Suppressor macrophage treated with lipopolysaccharide for 4 hours (primary cell): ENCODE measurements at regions not wholly inside any gene's neighbourhood (a gene's known extent, or its start where the extent isn't known, plus 50 kb on each side); places are given as distances from the start of the nearest gene placed in this dataset.
A peak's percentile ranks its signal among the peaks of the same experiment; 100 is the strongest.

Source experiments
- DNase-seq: peaks from one replicate; pipeline ENCODE4 v3.0.0-alpha.2; 2020

- no peak for DNase-seq
Measured at GRCh38 chr12:77560714-77561113, 270.0 kb upstream of the NAV3 start.

DNA sequence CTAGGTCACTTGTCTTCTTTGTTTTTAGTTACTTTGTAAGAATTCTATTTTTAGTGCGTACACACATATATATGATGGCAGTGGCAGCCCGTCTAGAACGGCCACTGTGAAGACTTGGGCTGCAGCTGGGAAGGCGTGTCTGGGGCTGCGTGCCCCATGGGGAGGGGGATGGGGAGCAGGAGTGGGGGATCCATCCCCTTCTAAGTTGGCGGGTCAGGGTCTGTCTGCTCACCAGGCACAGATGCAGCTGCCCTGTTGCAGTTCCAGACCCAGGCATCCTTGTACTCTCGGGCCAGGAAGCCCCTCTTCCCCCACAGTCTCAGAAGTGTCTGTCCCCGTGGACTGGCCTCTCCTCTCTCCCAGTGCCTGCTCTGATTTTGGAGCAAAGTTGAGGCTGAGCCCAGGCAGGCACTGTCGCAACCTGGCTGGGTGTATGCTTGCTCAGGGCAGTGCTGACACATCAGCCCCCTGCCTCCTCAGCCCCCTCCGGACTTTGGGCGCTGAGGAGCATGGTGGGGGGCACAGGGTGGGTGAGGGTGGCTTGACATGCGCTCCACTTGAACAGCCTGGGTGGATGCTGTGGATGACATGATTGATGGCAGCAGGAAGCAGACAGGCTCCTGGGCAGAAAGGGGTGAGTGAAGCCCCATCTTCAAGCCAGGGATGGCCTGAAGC lies 271.2 kb upstream of the NAV3 start:
- DNase-seq, result no peak

- no peak for DNase-seq
Measured at GRCh38 chr12:77555074-77555473, 275.6 kb upstream of the NAV3 start.

- DNase-seq, result no peak
Measured at GRCh38 chr12:77553976-77554619, 276.6 kb upstream of the NAV3 start.

GRCh38 chr12:77549383-77550128 lies 281.1 kb upstream of the NAV3 start:
- DNase-seq, result no peak

DNA sequence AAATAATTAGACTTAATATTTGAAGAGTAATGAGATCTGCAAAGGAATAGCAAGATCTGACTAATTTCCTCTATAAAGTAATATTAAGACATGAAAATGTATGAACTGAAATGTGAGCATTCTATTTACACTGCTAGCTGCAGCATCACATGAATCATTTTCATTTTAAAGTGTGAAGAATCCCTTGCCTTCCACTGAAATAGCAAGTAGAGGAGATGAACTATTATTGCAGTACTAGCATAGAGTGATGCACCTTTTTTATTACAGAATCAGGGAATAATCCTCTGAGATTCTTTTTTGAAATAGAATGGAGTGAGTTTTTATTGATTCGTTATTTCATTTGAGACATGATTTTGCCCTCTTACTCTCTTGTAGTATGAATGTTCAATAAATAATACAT lies 281.9 kb upstream of the NAV3 start:
- DNase-seq, result no peak

DNA sequence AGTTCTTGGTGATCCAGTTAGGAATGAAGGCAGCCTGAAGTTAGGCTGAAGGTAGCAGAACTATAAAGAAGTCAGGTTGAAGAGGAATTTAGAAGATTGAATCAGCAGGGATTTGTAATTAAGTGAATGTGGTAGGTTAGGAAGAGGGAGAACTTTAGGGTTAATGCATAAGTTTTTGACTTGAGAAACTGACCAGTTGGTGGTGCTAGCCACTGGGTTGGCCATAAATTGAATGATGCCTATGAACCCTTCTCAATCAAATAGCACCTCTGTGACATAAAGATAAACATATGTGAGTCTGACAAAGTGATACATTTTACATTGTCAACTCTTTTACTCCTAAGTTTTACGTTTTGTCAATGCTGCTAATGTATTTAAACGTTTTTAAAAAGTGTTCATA lies 290.6 kb upstream of the NAV3 start:
- no peak for DNase-seq

DNA sequence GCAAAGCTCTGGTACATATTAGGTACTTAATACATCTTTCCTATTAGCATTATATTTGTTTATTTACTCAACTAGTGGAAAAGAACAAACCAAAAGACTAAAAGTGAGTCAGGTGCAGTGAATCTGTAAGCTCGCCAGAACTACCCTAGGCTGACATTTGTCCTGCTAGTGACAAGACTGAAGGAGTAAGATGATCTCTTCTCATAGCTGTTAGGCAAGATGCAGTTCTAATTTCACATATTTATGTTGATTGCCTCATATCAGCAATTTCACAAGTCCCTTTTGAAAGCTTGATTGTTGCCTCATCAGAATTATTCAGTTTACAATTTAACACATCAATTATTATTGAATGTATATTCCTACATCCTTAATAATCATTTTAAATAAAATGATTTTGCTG lies 293.0 kb upstream of the NAV3 start:
- DNase-seq, result peak; percentile 1

- no peak for DNase-seq
Measured at GRCh38 chr12:77535734-77536133, 295.0 kb upstream of the NAV3 start.

- DNase-seq, result no peak
Measured at GRCh38 chr12:77531912-77532311, 298.8 kb upstream of the NAV3 start.

DNA sequence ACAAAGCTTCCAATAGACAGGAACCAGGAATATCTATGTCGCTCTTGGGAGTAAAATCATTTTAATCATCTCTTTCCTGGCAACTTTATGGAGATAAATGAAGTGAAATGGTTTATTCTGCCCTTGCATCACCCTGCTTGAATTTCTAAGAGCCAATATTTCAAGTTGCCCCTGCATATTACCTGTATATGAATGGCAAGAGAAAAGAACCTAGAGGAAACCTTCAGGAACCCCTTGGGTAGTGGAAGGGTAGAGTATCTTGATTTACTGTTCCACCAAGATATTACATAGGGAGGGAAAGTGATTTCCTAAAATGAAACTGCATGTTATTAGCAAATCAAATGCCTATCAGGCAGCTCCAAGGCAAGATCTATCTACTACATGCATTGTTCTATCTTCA lies 308.4 kb upstream of the NAV3 start:
- no peak for DNase-seq

DNA sequence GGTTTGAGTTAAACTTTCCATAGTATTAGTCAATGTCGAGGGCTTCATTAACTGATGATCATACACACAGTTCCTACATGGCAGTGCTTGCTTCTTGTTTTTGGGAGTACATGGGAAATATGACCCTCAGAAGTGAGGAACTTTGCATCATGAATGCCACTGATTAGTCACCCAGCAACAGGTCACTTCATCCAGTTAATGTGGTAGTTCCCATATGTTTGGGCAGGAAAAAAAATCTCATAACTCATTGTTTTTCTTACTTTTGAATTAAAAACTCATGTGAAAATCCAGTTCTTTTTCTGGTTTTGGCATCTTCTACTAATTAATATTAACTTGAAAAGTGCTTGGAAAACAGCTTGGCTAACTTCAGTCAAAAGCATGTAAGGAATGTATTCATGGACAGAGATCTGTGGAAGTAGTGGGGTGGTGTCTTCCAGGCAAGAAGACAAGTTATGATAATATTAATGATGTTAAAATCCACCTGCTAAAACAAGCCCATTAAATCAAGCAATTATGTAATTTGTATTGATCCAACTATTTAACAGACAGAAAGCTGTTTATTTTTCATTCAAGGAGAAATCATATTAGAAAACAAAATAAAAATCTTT lies 309.1 kb upstream of the NAV3 start:
- DNase-seq, result no peak

DNA sequence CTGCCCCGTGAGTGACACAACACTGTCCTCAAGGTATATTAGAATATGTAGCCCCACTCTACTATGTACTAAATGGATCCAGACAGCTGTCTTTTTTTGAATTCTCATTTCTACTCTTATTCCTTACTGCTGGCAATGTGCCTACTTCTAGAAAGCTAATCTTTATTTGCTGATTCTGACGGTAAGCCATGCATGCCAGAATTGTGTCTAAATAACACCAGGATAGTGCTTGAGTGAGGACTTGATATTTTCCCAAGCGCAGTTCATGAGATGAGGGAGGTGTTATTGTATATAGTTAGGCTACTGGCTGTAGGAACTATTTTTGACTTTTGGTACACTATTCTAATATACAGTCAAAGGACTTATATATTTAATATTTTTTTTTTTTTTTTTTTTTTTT lies 316.2 kb upstream of the NAV3 start:
- no peak for DNase-seq

GRCh38 chr12:77510985-77511384 lies 319.7 kb upstream of the NAV3 start:
- DNase-seq, result no peak

- no peak for DNase-seq
Measured at GRCh38 chr12:77504466-77504865, 326.2 kb upstream of the NAV3 start.

DNA sequence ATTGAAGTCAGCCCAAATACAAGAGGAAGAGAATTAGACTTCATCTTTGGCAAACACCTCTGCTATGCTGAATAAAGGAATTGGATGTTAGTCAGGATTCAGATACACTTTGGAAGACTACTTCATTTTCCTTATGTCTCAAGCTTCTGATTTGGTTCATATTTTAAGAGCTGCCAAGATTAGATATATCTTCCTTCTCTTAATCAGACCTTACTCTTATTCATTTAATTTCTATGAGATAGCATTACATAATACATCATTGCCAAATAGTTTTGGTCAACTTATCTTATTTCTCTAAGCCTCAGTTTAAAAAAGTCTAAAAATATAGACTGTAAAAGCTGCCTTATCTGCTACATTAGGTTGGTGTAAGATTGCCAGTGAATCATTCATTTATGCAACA lies 330.6 kb upstream of the NAV3 start:
- DNase-seq, result no peak

DNA sequence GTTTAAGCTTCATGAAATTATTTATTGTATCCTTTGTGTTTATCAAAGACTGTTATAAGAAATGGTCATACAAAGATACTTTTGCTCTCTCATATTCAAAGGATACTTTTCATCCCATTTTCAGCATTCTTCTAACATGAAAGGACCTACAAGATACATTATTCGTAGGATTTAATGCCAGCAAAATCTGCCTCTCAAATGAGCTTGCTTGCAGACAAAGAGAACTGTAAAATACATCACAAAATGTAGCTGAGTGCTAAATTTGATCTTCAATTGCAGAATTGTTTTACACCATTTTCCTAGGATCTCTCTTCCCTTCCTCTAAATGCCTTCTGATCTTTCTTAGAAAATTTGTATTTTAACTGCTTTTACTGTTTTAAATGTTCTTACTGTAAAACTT lies 333.0 kb upstream of the NAV3 start:
- no peak for DNase-seq

- no peak for DNase-seq
Measured at GRCh38 chr12:77496714-77497113, 334.0 kb upstream of the NAV3 start.

- DNase-seq, result no peak
Measured at GRCh38 chr12:77494296-77494695, 336.4 kb upstream of the NAV3 start.

DNA sequence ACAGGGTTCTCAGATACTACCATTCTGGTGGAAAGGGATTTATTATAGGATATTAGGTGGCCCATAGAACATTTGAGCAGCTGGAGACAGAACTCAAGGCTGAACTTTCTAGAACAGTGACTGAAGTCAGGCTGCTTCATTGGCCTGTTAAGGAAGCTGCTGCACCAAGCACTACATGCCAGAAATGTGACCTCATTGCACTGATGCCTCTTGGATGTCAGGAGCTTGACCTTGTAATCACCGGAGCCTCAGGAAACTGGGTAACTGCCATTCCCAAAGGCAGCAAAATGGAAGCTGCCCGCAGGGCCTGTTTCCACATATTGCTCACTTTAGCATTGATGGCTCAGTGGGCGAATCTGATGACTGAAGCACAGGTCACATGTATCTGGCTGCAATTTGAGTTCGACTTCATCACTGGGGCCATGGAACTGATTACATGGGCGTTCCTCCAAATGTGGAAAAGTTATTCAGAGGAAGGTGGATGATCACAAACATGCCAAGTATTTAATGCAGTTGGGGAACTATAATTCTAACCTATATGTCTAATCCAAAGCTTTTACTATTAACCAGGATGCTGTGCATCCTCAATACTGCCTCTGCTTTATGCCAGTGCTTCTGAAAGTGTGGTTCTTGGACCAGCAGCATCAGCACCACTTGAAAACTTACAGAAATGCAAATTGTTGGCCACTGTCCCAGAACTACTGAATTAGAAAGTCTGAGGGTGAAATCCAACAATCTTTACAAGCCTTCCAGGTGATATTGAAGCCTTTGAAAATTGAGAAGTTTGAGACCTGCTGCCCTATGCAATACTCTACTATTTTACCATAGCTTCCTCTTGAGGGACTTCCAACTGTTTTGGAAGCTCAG lies 337.2 kb upstream of the NAV3 start:
- no peak for DNase-seq

DNA sequence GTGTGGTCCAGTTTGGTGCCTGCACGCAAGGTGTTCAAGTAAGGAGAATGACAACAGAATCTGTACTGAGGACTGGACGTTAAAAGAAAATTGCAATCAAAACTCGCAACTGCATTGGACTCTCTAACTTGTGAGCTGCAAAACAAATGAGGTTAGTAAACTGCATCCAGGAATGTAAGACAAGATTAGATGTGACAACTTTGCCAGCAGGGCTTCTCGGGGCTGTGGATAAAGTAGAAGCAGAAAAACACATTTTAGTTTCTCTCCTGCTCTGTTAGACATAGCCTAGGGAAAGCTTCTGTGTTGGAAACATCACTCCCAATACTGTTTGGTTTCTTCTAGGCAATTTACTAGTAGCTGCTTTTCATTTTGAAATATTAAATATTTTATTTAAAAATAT lies 338.2 kb upstream of the NAV3 start:
- no peak for DNase-seq

DNA sequence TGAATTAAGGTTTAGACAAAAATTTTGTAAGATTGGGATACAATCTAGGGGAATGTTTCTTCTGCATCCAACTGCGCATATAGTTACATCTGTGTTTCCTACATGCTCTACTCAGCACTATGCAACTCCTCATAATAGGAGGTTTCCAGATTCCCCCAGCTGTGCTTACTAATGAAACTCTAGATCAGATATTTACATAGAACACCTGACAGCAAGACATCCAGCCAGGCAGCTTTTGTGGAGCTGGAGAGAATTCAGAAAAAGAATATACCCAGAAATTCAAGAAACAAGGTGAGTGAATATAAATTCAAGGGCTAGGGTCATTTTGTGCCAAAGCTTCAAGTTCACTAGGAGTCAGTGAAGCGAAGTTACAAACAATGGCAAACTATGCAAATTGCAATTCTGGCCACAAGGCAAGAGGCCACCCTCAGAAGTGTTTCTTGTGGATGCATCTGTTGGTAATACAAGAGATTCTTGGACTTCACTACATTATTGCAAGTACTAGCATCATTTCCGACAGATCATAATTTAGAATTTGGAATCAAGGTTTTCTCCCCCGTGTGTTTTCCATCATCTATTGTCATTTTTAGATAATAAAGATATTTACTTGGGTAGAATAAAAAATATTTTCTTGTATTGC lies 341.2 kb upstream of the NAV3 start:
- no peak for DNase-seq
